ENCODE measurements at regions not wholly inside any gene's neighbourhood (a gene's known extent, or its start where the extent isn't known, plus 50 kb on each side); places are given as distances from the start of the nearest gene placed in this dataset.

- H3K9me3 ChIP-seq: no peaks in the 10 kb centered on the region
- WGBS, 2 donors: 19 to 62% methylated on average over 2 of the region's 2 CpGs
- H3K36me3 ChIP-seq: no peaks in the 10 kb centered on the region
- DNase-seq: no peak
- intact Hi-C loops (cut with DNase I): no loop called here
- TF ChIP-seq EP300 (IDR thresholded peaks at IDR 0.05) (no peak), POLR2A (IDR thresholded peaks at IDR 0.05) (no peak), CTCF (IDR thresholded peaks at IDR 0.05) (no peak), POLR2AphosphoS5 (IDR thresholded peaks at IDR 0.05) (no peak)
- no peaks in the 10 kb centered on the region for H3K4me1 ChIP-seq
- no peaks in the 10 kb centered on the region for H3K27me3 ChIP-seq
- H3K27ac ChIP-seq: no peak overlapping the region
- H3K4me3 ChIP-seq: no peak overlapping the region
Observed at GRCh38 chr5:45029553-45029952, 220.8 kb downstream of the MRPS30 start.

DNA sequence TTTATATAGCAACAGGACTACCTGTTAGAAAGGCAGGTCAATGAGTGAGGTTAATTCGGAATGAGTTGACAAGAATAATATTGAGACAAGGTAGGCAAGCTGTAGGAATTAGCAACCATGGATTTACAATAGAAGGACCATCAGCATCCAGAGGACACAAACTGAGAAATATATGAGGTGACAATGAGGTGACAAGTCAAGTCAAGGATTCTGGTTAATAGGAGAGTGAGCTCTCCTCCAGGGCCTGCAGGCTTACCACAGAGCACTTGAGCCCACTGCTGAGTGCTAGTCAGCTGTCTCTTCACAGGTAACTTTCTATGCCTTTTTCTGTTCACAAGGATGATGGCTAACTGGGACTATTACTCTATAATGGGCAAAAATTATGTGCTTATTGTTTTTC, 227.2 kb downstream of the MRPS30 start:
- WGBS, 2 donors: 92 to 95% methylated on average over 1 of the region's 1 CpG
- Histone ChIP-seq H3K4me3 (no peak overlapping the region), H3K9me3 (no peaks in the 10 kb centered on the region), H3K27me3 (no peaks in the 10 kb centered on the region), H3K27ac (no peak overlapping the region), H3K36me3 (no peaks in the 10 kb centered on the region), H3K4me1 (no peaks in the 10 kb centered on the region)
- TF ChIP-seq EP300 (IDR thresholded peaks at IDR 0.05): no peak
- DNase-seq: no peak
- intact Hi-C loops (cut with DNase I): no loop called here

- Histone ChIP-seq H3K4me1 (no peaks in the 10 kb centered on the region), H3K36me3 (no peaks in the 10 kb centered on the region), H3K9me3 (no peaks in the 10 kb centered on the region), H3K27ac (no peak overlapping the region), H3K4me3 (no peak overlapping the region), H3K27me3 (no peaks in the 10 kb centered on the region)
- intact Hi-C loops (cut with DNase I): no loop called here
- 71 to 79% methylated on average over 3 of the region's 3 CpGs for WGBS, 2 donors
- DNase-seq: no peak
- no peak for TF ChIP-seq POLR2A (IDR thresholded peaks at IDR 0.05)
Observed at GRCh38 chr5:45037927-45038326, 229.2 kb downstream of the MRPS30 start.

DNA sequence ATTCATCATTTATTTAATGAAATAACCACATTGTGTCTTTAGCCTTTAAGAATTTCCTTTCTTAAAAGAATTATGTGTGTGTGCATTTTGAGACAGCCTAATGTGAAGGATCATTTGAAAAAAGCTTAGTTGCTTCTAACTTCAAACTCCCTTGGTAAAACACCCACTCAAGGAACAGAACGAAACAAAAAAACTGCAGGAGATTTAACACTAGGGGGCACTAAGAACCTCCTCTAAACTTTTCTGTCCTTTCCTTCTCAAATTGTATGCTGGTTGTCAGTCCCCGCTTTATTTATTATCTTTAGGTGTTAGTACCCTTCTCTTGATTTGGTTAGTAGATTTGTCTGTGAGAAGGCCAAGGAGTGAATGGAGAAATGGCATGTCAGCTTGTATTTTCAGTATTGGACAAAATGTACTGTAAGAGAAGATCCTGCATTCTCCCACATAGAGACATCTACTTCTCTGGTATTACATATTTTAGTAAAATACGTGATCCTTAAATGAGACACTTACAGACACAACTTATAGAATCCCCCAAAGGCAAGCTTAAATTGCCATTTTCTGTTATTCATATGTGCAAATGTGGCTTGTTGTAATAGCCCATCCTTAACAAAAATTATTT, 229.7 kb downstream of the MRPS30 start:
- Histone ChIP-seq H3K9me3 (no peaks in the 10 kb centered on the region), H3K4me3 (no peak overlapping the region), H3K4me1 (no peaks in the 10 kb centered on the region), H3K27ac (no peak overlapping the region), H3K27me3 (no peaks in the 10 kb centered on the region), H3K36me3 (no peaks in the 10 kb centered on the region)
- TF ChIP-seq EP300 (IDR thresholded peaks at IDR 0.05) (no peak), POLR2AphosphoS5 (IDR thresholded peaks at IDR 0.05) (no peak), CTCF (IDR thresholded peaks at IDR 0.05) (peak in 2 of 4 experiments; percentile 25 to 30)
- intact Hi-C loops (cut with DNase I): no loop called here
- WGBS, 2 donors: 21 to 39% methylated on average over 3 of the region's 3 CpGs
- no peak for DNase-seq

- Histone ChIP-seq H3K27me3 (no peaks in the 10 kb centered on the region), H3K4me3 (no peak overlapping the region), H3K36me3 (no peaks in the 10 kb centered on the region), H3K27ac (no peak overlapping the region), H3K9me3 (no peaks in the 10 kb centered on the region), H3K4me1 (no peaks in the 10 kb centered on the region)
- intact Hi-C loops (cut with DNase I): no loop called here
- 60 to 78% methylated on average over 1 of the region's 1 CpG for WGBS, 2 donors
- TF ChIP-seq CTCF (IDR thresholded peaks at IDR 0.05) (no peak), POLR2A (IDR thresholded peaks at IDR 0.05) (no peak), EP300 (IDR thresholded peaks at IDR 0.05) (no peak), POLR2AphosphoS5 (IDR thresholded peaks at IDR 0.05) (no peak)
- DNase-seq: no peak
Observed at GRCh38 chr5:45042283-45042682, 233.5 kb downstream of the MRPS30 start.

- no peaks in the 10 kb centered on the region for H3K9me3 ChIP-seq
- no peak overlapping the region for H3K27ac ChIP-seq
- no peak for DNase-seq
- 56 to 62% methylated on average over 3 of the region's 3 CpGs for WGBS, 2 donors
- no peaks in the 10 kb centered on the region for H3K4me1 ChIP-seq
- H3K4me3 ChIP-seq: no peak overlapping the region
- TF ChIP-seq POLR2A (IDR thresholded peaks at IDR 0.05) (no peak), EP300 (IDR thresholded peaks at IDR 0.05) (no peak), CTCF (IDR thresholded peaks at IDR 0.05) (no peak), POLR2AphosphoS5 (IDR thresholded peaks at IDR 0.05) (no peak)
- H3K27me3 ChIP-seq: no peaks in the 10 kb centered on the region
- H3K36me3 ChIP-seq: no peaks in the 10 kb centered on the region
- intact Hi-C loops (cut with DNase I): no loop called here
Observed at GRCh38 chr5:45057564-45057963, 248.8 kb downstream of the MRPS30 start.

Measured in sigmoid colon (tissue), 6 donors.